ENCODE measurements at regions not wholly inside any gene's neighbourhood (a gene's known extent, or its start where the extent isn't known, plus 50 kb on each side); places are given as distances from the start of the nearest gene placed in this dataset.

DNA sequence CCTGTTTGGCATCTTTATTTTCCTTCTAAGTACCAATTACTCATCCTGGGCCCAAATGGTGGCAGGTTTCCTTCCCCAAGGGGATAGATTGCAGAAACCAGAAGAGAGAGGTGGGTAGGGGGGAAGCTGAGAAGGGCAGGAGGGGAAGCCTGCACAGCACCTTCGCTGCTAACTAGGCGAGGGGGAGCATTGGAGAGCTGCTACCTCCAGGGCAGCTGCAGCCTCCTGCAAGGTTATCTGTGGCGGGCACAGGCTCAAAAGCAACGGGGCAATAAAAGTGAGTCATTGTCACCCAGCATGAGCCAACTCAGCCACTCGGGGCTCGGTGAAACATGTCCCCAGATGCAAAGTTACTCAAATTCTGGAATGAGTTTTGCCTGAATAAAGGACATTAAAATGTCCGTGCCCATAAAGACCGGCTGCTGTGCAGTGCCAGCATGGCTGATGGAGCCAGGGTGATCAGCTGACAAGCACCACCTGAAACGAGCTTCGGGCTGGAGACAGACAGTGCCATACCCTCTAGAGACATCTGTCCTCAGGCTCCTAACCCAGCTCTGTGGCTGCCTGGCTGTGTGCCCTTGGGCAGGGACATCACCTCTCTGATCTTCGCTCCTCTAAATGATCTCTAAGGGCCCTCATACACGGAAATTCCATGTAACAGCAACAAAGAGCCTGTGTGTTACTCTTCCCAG, 68.1 kb upstream of the GRIN2A start:
- Histone ChIP-seq H3K9me3 (replicated peaks; ENCODE audit: insufficient read depth, low read length) (no peaks in the 10 kb centered on the region), H3K9me2 (replicated peaks; ENCODE audit: insufficient read depth, low read length) (no peaks in the 10 kb centered on the region), H3K27ac (ENCODE audit: low read length) (no peak overlapping the region), H3K4me3 (ENCODE audit: low read length) (no peak overlapping the region), H2AFZ (ENCODE audit: low read length) (no peak overlapping the region), H3K36me3 (replicated peaks; ENCODE audit: insufficient read depth, low read length) (no peaks in the 10 kb centered on the region), H3K9ac (ENCODE audit: low read length) (no peak overlapping the region), H3K27me3 (replicated peaks; ENCODE audit: insufficient read depth, low read length) (no peaks in the 10 kb centered on the region), H3F3A (ENCODE audit: insufficient read depth, low read length) (no peaks in the 10 kb centered on the region), H3K79me2 (ENCODE audit: low read length) (no peaks in the 10 kb centered on the region), H4K20me1 (ENCODE audit: insufficient read depth, low read length) (no peaks in the 10 kb centered on the region), H3K4me1 (ENCODE audit: low read length) (no peaks in the 10 kb centered on the region), H3K4me2 (ENCODE audit: low read depth, low read length) (no peak overlapping the region)
- no peak for DNase-seq
- TF ChIP-seq, protein P1, sequence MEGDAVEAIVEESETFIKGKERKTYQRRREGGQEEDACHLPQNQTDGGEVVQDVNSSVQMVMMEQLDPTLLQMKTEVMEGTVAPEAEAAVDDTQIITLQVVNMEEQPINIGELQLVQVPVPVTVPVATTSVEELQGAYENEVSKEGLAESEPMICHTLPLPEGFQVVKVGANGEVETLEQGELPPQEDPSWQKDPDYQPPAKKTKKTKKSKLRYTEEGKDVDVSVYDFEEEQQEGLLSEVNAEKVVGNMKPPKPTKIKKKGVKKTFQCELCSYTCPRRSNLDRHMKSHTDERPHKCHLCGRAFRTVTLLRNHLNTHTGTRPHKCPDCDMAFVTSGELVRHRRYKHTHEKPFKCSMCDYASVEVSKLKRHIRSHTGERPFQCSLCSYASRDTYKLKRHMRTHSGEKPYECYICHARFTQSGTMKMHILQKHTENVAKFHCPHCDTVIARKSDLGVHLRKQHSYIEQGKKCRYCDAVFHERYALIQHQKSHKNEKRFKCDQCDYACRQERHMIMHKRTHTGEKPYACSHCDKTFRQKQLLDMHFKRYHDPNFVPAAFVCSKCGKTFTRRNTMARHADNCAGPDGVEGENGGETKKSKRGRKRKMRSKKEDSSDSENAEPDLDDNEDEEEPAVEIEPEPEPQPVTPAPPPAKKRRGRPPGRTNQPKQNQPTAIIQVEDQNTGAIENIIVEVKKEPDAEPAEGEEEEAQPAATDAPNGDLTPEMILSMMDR (IDR thresholded peaks at IDR 0.05; ENCODE audit: low read length) = no peak
- TF ChIP-seq EZH2phosphoT487 (IDR thresholded peaks at IDR 0.05; ENCODE audit: low read length) = no peak
- TF ChIP-seq EZH2 (optimal IDR thresholded peaks at IDR 0.05; ENCODE audit: low read depth, low read length) = no peak

GRCh38 chr16:10252155-10252554, 69.9 kb upstream of the GRIN2A start:
- Histone ChIP-seq H4K20me1 (ENCODE audit: insufficient read depth, low read length) (no peaks in the 10 kb centered on the region), H2AFZ (ENCODE audit: low read length) (no peak overlapping the region), H3K79me2 (ENCODE audit: low read length) (no peaks in the 10 kb centered on the region), H3K4me2 (ENCODE audit: low read depth, low read length) (no peak overlapping the region), H3K27ac (ENCODE audit: low read length) (no peak overlapping the region), H3K27me3 (replicated peaks; ENCODE audit: insufficient read depth, low read length) (no peaks in the 10 kb centered on the region), H3K4me1 (ENCODE audit: low read length) (peaks cover 3% of the 10 kb centered on the region), H3K9me3 (replicated peaks; ENCODE audit: insufficient read depth, low read length) (no peaks in the 10 kb centered on the region), H3K4me3 (ENCODE audit: low read length) (no peak overlapping the region), H3K9me2 (replicated peaks; ENCODE audit: insufficient read depth, low read length) (no peaks in the 10 kb centered on the region), H3K36me3 (replicated peaks; ENCODE audit: insufficient read depth, low read length) (no peaks in the 10 kb centered on the region), H3K9ac (ENCODE audit: low read length) (no peak overlapping the region), H3F3A (ENCODE audit: insufficient read depth, low read length) (no peaks in the 10 kb centered on the region)
- no peak for DNase-seq
- no peak for TF ChIP-seq EZH2phosphoT487 (IDR thresholded peaks at IDR 0.05; ENCODE audit: low read length)
- TF ChIP-seq, protein P1 (IDR thresholded peaks at IDR 0.05; ENCODE audit: low read length) = no peak
- TF ChIP-seq EZH2 (optimal IDR thresholded peaks at IDR 0.05; ENCODE audit: low read depth, low read length) = no peak

- no peaks in the 10 kb centered on the region for H3F3A ChIP-seq (ENCODE audit: insufficient read depth, low read length)
- no peak overlapping the region for H3K9ac ChIP-seq (ENCODE audit: low read length)
- H3K36me3 ChIP-seq (replicated peaks; ENCODE audit: insufficient read depth, low read length) = no peaks in the 10 kb centered on the region
- no peak overlapping the region for H3K4me3 ChIP-seq (ENCODE audit: low read length)
- no peak for DNase-seq
- no peaks in the 10 kb centered on the region for H3K79me2 ChIP-seq (ENCODE audit: low read length)
- no peak overlapping the region for H3K4me2 ChIP-seq (ENCODE audit: low read depth, low read length)
- TF ChIP-seq, protein P1 (IDR thresholded peaks at IDR 0.05; ENCODE audit: low read length) = no peak
- TF ChIP-seq EZH2 (optimal IDR thresholded peaks at IDR 0.05; ENCODE audit: low read depth, low read length) (no peak), EZH2phosphoT487 (IDR thresholded peaks at IDR 0.05; ENCODE audit: low read length) (no peak)
- H3K27me3 ChIP-seq (replicated peaks; ENCODE audit: insufficient read depth, low read length) = no peaks in the 10 kb centered on the region
- H3K4me1 ChIP-seq (ENCODE audit: low read length) = peaks cover 7% of the 10 kb centered on the region
- H3K9me2 ChIP-seq (replicated peaks; ENCODE audit: insufficient read depth, low read length) = no peaks in the 10 kb centered on the region
- H4K20me1 ChIP-seq (ENCODE audit: insufficient read depth, low read length) = no peaks in the 10 kb centered on the region
- H3K9me3 ChIP-seq (replicated peaks; ENCODE audit: insufficient read depth, low read length) = no peaks in the 10 kb centered on the region
- no peak overlapping the region for H3K27ac ChIP-seq (ENCODE audit: low read length)
- no peak overlapping the region for H2AFZ ChIP-seq (ENCODE audit: low read length)
Measured at GRCh38 chr16:10253409-10253808, 71.2 kb upstream of the GRIN2A start.

All from MM.1S (cell line).